ENCODE measurements at regions not wholly inside any gene's neighbourhood (a gene's known extent, or its start where the extent isn't known, plus 50 kb on each side); places are given as distances from the start of the nearest gene placed in this dataset.

DNA sequence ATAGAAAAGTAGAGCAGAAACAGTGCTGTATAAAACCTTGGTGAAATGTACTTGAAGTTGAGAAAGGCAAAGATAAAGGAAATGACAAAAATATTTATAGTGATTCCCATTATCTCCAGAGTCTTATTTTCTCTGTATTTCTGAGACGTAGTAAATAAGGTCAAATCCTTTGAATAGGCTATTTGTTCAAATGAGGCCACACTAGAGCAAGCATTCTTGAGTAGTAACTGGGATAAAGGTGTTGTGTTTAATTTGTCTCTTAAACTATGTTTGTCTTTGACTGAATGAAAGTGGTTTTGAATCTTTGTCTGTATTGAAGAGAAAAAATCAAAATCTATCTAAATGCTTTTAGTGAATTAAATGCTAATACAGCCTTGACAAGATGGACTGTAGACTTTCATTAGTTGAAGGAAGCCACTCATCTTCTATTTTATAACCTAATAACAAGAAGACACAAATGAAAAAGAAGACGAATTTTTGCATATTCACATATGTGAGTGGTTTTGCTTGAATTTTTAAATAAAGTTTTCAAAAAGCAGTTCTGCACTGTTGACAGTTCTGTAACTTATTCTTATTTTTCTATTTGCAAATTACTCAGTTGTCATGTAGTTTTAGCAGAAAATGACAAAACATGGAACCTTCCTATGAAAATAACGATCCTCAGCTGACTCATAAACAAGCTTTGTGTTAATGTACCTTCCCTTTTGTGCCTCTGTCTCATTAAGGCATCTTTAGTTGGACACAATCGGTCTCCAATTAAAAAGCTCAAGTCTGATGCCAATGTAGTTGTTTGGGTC is 94.8 kb upstream of the PCDH18 start:
- ChIA-PET CTCF (no interaction called here), POLR2A (no interaction called here)
- DNase-seq (ENCODE audit: extremely low spot score), result no peak
- TF ChIP-seq, protein P1, sequence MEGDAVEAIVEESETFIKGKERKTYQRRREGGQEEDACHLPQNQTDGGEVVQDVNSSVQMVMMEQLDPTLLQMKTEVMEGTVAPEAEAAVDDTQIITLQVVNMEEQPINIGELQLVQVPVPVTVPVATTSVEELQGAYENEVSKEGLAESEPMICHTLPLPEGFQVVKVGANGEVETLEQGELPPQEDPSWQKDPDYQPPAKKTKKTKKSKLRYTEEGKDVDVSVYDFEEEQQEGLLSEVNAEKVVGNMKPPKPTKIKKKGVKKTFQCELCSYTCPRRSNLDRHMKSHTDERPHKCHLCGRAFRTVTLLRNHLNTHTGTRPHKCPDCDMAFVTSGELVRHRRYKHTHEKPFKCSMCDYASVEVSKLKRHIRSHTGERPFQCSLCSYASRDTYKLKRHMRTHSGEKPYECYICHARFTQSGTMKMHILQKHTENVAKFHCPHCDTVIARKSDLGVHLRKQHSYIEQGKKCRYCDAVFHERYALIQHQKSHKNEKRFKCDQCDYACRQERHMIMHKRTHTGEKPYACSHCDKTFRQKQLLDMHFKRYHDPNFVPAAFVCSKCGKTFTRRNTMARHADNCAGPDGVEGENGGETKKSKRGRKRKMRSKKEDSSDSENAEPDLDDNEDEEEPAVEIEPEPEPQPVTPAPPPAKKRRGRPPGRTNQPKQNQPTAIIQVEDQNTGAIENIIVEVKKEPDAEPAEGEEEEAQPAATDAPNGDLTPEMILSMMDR (IDR thresholded peaks at IDR 0.05; ENCODE audit: control extremely low read depth, extremely low read depth, low read depth, missing control alignments), result no peak

DNA sequence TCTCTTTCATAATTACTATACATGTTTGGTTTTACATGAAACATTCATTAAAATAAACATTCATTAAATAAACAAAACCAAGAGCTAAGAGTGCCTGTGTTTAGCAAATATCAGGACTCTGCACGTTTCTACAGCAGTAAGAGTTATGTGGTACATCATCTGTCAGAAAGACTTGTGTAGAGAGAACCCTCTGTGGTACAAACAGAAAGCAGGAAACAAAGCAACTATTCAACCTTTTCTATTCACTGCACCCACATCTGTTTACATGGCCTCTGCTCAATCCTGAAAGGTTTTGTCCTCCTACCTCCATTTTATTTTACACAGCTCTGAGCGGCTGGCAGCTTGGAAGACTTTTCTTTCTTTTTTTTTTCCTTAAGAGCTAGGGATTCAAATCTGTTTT is 90.7 kb upstream of the PCDH18 start:
- CTCF ChIA-PET, result interaction anchor here (1.0 kb wide), 1 partner anchor 15 kb away, joined by 3 read pairs; no protein-coding TSS in a partner anchor
- DNase-seq (ENCODE audit: extremely low spot score), result no peak
- POLR2A ChIA-PET, result no interaction called here
- TF ChIP-seq, protein P1 (IDR thresholded peaks at IDR 0.05; ENCODE audit: control extremely low read depth, extremely low read depth, low read depth, missing control alignments), result no peak

DNA sequence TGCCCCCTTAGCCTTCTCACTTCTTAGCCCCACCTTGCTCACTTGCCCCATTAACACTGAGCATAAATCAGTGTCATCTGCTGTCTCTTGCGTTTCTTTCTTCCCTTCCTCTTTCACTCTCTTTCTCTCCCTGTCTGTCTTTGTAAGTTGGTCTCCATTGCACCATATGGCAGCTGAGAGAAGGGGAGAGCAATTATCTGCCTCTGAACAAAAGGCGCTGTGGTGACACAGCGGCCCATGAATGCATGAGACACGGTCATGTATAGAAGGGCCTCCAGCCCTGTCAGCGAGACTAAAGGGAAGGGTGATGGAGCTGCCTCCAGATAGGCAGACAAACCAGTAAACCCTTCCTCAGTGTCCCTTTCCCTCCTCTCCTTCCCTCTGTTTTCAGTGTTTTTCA is 88.8 kb upstream of the PCDH18 start:
- POLR2A ChIA-PET, result no interaction called here

DNA sequence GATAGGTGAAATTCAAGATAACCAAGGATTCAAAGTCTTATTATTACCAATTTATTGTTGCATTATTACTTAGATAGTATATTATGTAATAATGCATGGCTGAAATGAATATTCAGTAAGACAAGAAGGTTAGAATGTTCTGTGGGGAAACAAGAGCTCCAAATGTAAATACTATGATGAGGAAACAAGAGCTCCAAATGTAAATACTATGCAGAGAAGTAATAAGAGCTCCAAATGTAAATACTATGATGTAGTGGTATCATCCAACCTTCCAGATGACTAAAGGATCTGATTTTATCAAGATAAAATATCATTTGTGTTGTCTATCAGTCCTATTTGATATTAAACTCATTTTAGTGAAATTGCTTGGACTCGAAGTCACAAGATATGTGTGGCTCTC is 82.2 kb upstream of the PCDH18 start:
- DNase-seq (ENCODE audit: extremely low spot score), result no peak
- CTCF ChIA-PET, result no interaction called here

More for the DNA sequence above, 88.8 kb upstream of the PCDH18 start:
- TF ChIP-seq, protein P1 (IDR thresholded peaks at IDR 0.05; ENCODE audit: control extremely low read depth, extremely low read depth, low read depth, missing control alignments), result no peak
- no peak for DNase-seq (ENCODE audit: extremely low spot score)
- CTCF ChIA-PET, result interaction anchor here (0.9 to 1.3 kb wide), 3 partner anchors 9 to 11 kb away, joined by 3 to 7 read pairs (median 3); no protein-coding TSS in a partner anchor

DNA sequence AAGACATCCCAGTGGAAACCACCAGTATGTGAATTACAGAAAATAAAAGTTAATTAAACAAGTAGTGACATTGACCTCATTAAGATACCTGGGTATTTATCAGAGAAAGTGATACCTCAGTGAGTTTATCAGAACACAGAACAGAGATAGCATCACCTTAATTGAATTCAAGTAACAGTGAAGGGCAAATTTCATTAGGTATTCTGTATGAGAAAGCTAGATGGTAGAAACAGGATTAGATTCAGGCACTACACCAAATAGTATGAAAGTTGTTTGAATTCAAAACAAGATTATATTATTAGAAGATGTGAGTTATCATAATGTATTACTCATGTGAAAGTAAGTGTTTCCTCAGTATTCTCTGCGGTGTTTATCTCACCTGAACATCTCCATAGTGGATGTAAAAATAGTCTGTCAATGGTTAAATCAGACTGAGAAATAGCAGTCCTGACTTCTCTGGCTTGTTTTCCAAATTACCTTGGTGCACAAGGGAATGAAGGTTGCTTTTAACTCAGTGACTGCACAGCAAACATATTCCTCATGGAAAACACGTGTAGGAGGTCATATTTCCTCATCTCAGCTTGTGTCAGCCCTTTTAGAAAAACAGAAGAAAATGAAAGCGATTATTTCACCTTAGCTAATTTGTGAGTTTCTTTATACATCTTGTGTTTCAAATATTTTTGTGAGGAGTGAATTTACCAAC is 79.9 kb upstream of the PCDH18 start:
- ChIA-PET POLR2A (no interaction called here), CTCF (interaction anchor here (1.2 to 1.9 kb wide), 3 partner anchors 9 to 25 kb away, joined by 3 to 7 read pairs (median 3); no protein-coding TSS in a partner anchor)
- TF ChIP-seq, protein P1 (IDR thresholded peaks at IDR 0.05; ENCODE audit: control extremely low read depth, extremely low read depth, low read depth, missing control alignments), result no peak
- DNase-seq (ENCODE audit: extremely low spot score), result no peak

More for the DNA sequence above, 82.2 kb upstream of the PCDH18 start:
- POLR2A ChIA-PET, result no interaction called here
- TF ChIP-seq, protein P1 (IDR thresholded peaks at IDR 0.05; ENCODE audit: control extremely low read depth, extremely low read depth, low read depth, missing control alignments), result no peak

DNA sequence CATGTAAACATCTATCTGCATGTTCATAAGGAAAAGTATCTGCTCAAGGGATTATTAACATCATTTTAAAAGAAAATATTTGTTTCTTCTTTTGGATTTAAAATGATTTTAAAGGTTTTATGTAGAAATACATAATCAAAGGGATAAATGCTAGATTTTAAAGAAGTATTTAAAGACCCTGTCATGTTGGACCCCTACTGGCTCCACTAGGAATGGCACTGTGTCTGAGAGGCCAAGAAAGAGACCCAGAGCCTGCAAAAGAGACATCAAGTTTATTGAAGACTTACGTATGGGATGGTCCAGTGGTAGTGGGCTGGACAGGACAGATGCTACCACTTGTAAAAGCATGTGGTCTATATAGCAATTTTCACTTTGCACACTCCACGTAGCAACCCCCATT is 78.7 kb upstream of the PCDH18 start:
- CTCF ChIA-PET, result interaction anchor here (1.5 to 1.9 kb wide), 2 partner anchors 11 to 24 kb away, joined by 3 to 7 read pairs; no protein-coding TSS in a partner anchor
- TF ChIP-seq, protein P1 (IDR thresholded peaks at IDR 0.05; ENCODE audit: control extremely low read depth, extremely low read depth, low read depth, missing control alignments), result no peak
- POLR2A ChIA-PET, result no interaction called here
- DNase-seq (ENCODE audit: extremely low spot score), result no peak
